Heart left ventricle (tissue), 16 donors: ENCODE measurements at regions not wholly inside any gene's neighbourhood (a gene's known extent, or its start where the extent isn't known, plus 50 kb on each side); places are given as distances from the start of the nearest gene placed in this dataset.

ENCODE experiments used
- ATAC-seq, 4 donors: fragments of 200-7000 bp; cut with Tn5 transposase; one replicate each; pipeline ENCODE4 v1.9.1; 2020 to 2022; ENCODE audit warnings: moderate library complexity in 4 of 4, mild to moderate bottlenecking in 3 of 4, moderate number of reproducible peaks in 1 of 4
- DNase-seq, 5 donors: peaks; one replicate each; pipeline ENCODE4 v3.0.0-alpha.2; 2020
- H3K27ac ChIP-seq, 12 donors: fragments of 200-600 bp; sonication (generic) in 4 of 12; one replicate each; pipeline versions ENCODE4 v1.5.0 to v1.8.0; 2016 to 2022; ENCODE audit warnings: mild to moderate bottlenecking in 2 of 12
- H3K27me3 ChIP-seq, 9 donors: fragments of 200-600 bp; sonication (generic) in 2 of 9; one replicate each; pipeline versions ENCODE4 v1.5.1 to v1.8.0; 2016 to 2022; ENCODE audit warnings: mild to moderate bottlenecking in 3 of 9
- H3K36me3 ChIP-seq, 9 donors: fragments of 200-600 bp; sonication (generic) in 2 of 9; one replicate each; pipeline versions ENCODE4 v1.5.0 to v1.8.0; 2018 to 2022; ENCODE audit warnings: mild to moderate bottlenecking in 2 of 9
- H3K4me1 ChIP-seq, 12 donors: fragments of 200-600 bp; sonication (generic) in 4 of 12; one replicate each; pipeline versions ENCODE4 v1.5.0 to v1.8.0; 2016 to 2022; ENCODE audit warnings: mild to moderate bottlenecking in 3 of 12
- H3K4me3 ChIP-seq, 12 donors: fragments of 200-600 bp; sonication (generic) in 4 of 12; one replicate each; pipeline versions ENCODE4 v1.5.0 to v1.8.0; 2017 to 2022; ENCODE audit warnings: mild to moderate bottlenecking in 9 of 12, moderate library complexity in 4 of 12
- H3K9me3 ChIP-seq, 12 donors: fragments of 200-600 bp; sonication (generic) in 4 of 12; one replicate each; pipeline versions ENCODE4 v1.5.0 to v1.8.0; 2016 to 2022; ENCODE audit warnings: mild to moderate bottlenecking in 1 of 12
- CTCF ChIP-seq, 12 donors: fragments of 200-600 bp; sonication (generic) in 4 of 12; IDR thresholded peaks; one replicate each; pipeline versions ENCODE4 v1.5.0 to v1.8.0; 2018 to 2022; ENCODE audit warnings: antibody characterized with exemption in 12 of 12, mild to moderate bottlenecking in 5 of 12
- POLR2A ChIP-seq, 2 donors: fragments of 450-650 bp; IDR thresholded peaks; one replicate each; pipeline ENCODE4 v1.6.1; 2017; ENCODE audit warnings: antibody characterized with exemption in 2 of 2, mild to moderate bottlenecking in 2 of 2, moderate library complexity in 2 of 2
- WGBS, 4 donors: extraction: QIAGEN DNeasy Blood & Tissue Kit in 2 of 4; methylation state at CpG; one replicate each; pipeline versions ENCODE4 v1.1.5 to v1.1.7; 2013 to 2018; 5-methylcytosine and 5-hydroxymethylcytosine counted together
- intact Hi-C, 10 donors: fragments of 100-400 bp; cut with DNase I; formaldehyde crosslinking; loops; one replicate each; pipeline versions ENCODE4 v1.11.1 to v1.14.2; 2022
- donor health status: ischemic (EF 13 %, LVEDD 7.1; RV severe dilation, severe dysfunction).
- donor health status: healthy with polysubstance abuse.
- donor health status: DM: no; HTN: yes; CAD: no.
- donor health status: DM: no; HTN: no; CAD: no.
- donor health status: ischemic (EF 25% LVEDD 6.9; RV normal size, moderate dysfunction).
- donor health status: ischemic (EF 25% LVEDD 5.7; RV mildly dilated, moderate dysfunction).
- donor health status: healthy.
- donor health status: DM: yes; HTN: yes; CAD: no.
- donor health status: ischemic (EF 35%, LVEDD 5.7; RV mildly dilated, moderate dysfunction).
- donor health status: nonischemic (EF 11% LVEDD 7.7; RV severe dilation, severe dysfunction).
- donor health status: DM: yes; HTN: yes; CAD: no.
- donor health status: PGD.
- donor health status: ischemic (EF 29% LVEDD 5.4; RV normal size, mild dysfunction).
- donor health status: nonischemic (EF 23%, LVEDD 6.1; RV moderate dilation, normal function).

GRCh38 chr4:35604724-35605123 is 639.6 kb downstream of the ARAP2 start:
- H3K4me1 ChIP-seq, result no peaks in the 10 kb centered on the region
- no peaks in the 10 kb centered on the region for H3K36me3 ChIP-seq
- ATAC-seq (no peak), DNase-seq (no peak)
- no peak overlapping the region for H3K27ac ChIP-seq
- TF ChIP-seq CTCF (IDR thresholded peaks at IDR 0.05) (no peak), POLR2A (IDR thresholded peaks at IDR 0.05) (no peak)
- no peak overlapping the region for H3K4me3 ChIP-seq
- H3K9me3 ChIP-seq, result no peaks in the 10 kb centered on the region
- H3K27me3 ChIP-seq, result no peaks in the 10 kb centered on the region
- intact Hi-C loops, result no loop called here
- 82 to 88% (median 85%) methylated on average over 1 of the region's 1 CpG for WGBS, 4 donors

DNA sequence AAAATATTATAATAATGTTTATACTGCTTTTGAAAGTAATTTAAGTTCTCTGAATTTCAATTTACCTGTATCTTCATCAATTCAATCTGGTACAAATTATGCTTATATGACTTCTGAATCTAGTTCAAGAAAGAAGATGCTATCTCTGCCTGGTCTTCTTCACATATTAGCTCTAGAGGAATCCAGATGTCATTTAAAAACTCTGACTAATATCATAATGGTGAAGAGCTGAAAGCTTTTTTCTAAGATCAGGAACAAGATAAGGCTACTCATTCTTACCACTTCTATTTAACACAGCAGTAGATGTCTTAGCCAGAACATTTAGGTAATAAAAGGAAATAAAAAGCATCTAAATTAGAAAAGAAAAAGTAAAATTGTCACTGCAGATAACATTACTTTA is 636.1 kb downstream of the ARAP2 start:
- H3K36me3 ChIP-seq, result no peaks in the 10 kb centered on the region

DNA sequence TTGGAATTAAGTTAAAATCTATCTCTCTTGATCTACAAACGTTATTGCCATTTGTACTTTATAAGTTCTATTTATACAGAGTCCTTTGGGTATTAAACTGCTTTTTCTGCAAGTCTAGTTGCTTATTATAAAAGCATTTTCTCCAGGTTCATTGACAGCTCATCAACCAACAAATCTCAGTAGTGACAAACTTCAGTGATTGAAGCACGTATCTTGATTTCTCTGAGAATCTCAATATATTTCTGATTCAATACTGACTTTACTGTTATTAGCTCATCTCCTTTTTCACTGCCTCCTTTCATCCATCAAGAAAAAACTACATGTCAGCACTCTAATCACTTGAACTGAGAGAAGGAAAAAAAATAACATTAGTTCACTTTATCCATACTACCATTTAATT is 630.2 kb downstream of the ARAP2 start:
- Histone ChIP-seq H3K4me3 (no peak overlapping the region), H3K9me3 (no peaks in the 10 kb centered on the region), H3K27ac (no peak overlapping the region), H3K36me3 (no peaks in the 10 kb centered on the region), H3K4me1 (no peaks in the 10 kb centered on the region), H3K27me3 (no peaks in the 10 kb centered on the region)
- no peak for TF ChIP-seq CTCF (IDR thresholded peaks at IDR 0.05)
- TF ChIP-seq POLR2A (IDR thresholded peaks at IDR 0.05), result no peak
- DNase-seq, result no peak
- intact Hi-C loops, result no loop called here
- WGBS, 4 donors, result 40 to 49% (median 46%) methylated on average over 2 of the region's 2 CpGs
- ATAC-seq, result no peak

More for the DNA sequence above, 636.1 kb downstream of the ARAP2 start:
- Histone ChIP-seq H3K9me3 (no peaks in the 10 kb centered on the region), H3K27me3 (no peaks in the 10 kb centered on the region), H3K4me3 (no peak overlapping the region), H3K4me1 (no peaks in the 10 kb centered on the region), H3K27ac (no peak overlapping the region)
- TF ChIP-seq POLR2A (IDR thresholded peaks at IDR 0.05) (no peak), CTCF (IDR thresholded peaks at IDR 0.05) (no peak)
- no peak for DNase-seq
- no peak for ATAC-seq
- intact Hi-C loops, result no loop called here

- Histone ChIP-seq H3K27me3 (no peaks in the 10 kb centered on the region), H3K9me3 (peaks cover 0 to 8% (median 0%) of the 10 kb centered on the region in 12 donors), H3K36me3 (no peaks in the 10 kb centered on the region), H3K4me3 (no peak overlapping the region), H3K4me1 (peaks cover 0 to 8% (median 0%) of the 10 kb centered on the region in 12 donors), H3K27ac (no peak overlapping the region)
- ATAC-seq (no peak), DNase-seq (no peak)
- intact Hi-C loops, result no loop called here
- WGBS, 4 donors, result 58 to 65% (median 61%) methylated on average over 3 of the region's 3 CpGs
- TF ChIP-seq POLR2A (IDR thresholded peaks at IDR 0.05), result no peak
- no peak for TF ChIP-seq CTCF (IDR thresholded peaks at IDR 0.05)
Observed at GRCh38 chr4:35639929-35640328, 604.4 kb downstream of the ARAP2 start.
